Skeletal muscle satellite cell (primary cell): ENCODE measurements at regions not wholly inside any gene's neighbourhood (a gene's known extent, or its start where the extent isn't known, plus 50 kb on each side); places are given as distances from the start of the nearest gene placed in this dataset.

Experiments
- H3K27me3 ChIP-seq: 2 replicates; pipeline ENCODE4 v1.7.0; 2013; ENCODE audit warnings: low read length; ENCODE audit not compliant: control insufficient read depth, insufficient read depth
- H3K36me3 ChIP-seq: 2 replicates; pipeline ENCODE4 v1.7.0; 2013; ENCODE audit warnings: mild to moderate bottlenecking, control low read depth, low read length; ENCODE audit not compliant: insufficient read depth
- H3K4me1 ChIP-seq: 2 replicates; pipeline ENCODE4 v1.7.0; 2013; ENCODE audit warnings: low read length; ENCODE audit not compliant: control insufficient read depth, insufficient read depth
- H3K4me2 ChIP-seq: 2 replicates; pipeline ENCODE4 v1.7.0; 2013; ENCODE audit warnings: mild to moderate bottlenecking, low read length
- H3K4me3 ChIP-seq: 2 replicates; pipeline ENCODE4 v1.7.0; 2013; ENCODE audit warnings: low read length
- H3K9ac ChIP-seq: 2 replicates; pipeline ENCODE4 v1.7.0; 2013; ENCODE audit warnings: mild to moderate bottlenecking, low read depth, low read length, moderate library complexity
- H3K9me3 ChIP-seq: replicated peaks from 2 replicates; pipeline ENCODE4 v1.7.0; 2013; ENCODE audit warnings: mild to moderate bottlenecking, control low read depth, low read length

- H3K9ac ChIP-seq, result no peak overlapping the region
These were observed 108.6 kb upstream of the DOK5 start for GRCh38 chr20:54366669-54367344.

DNA sequence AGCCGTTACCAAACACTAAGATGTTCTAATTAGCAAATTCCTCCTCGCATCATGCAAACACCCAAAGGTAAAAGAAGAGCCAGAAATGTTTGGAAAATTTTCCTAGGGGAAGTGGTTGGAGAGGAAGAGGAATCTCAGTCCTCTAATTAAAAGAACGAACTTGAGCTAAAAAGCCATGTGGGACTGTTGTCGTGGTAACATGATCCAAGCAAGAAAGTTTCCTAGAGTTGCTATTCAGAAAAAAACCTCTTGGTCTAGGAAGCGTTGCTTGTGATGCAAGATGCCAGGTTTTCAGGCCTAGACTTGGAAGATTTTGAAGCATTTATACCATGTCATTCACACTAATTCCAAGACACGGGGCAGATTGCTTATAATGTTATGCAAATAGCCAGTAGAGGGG is 106.8 kb upstream of the DOK5 start:
- no peaks in the 10 kb centered on the region for H3K4me1 ChIP-seq
- no peak overlapping the region for H3K4me3 ChIP-seq
- no peak overlapping the region for H3K9ac ChIP-seq
- H3K36me3 ChIP-seq, result no peaks in the 10 kb centered on the region
- H3K27me3 ChIP-seq, result no peaks in the 10 kb centered on the region
- no peak overlapping the region for H3K4me2 ChIP-seq
- H3K9me3 ChIP-seq, result no peaks in the 10 kb centered on the region

More at GRCh38 chr20:54366669-54367344, 108.6 kb upstream of the DOK5 start:
- no peaks in the 10 kb centered on the region for H3K27me3 ChIP-seq
- H3K9me3 ChIP-seq, result no peaks in the 10 kb centered on the region
- no peaks in the 10 kb centered on the region for H3K36me3 ChIP-seq
- H3K4me1 ChIP-seq, result no peaks in the 10 kb centered on the region
- H3K4me2 ChIP-seq, result no peak overlapping the region
- H3K4me3 ChIP-seq, result no peak overlapping the region

DNA sequence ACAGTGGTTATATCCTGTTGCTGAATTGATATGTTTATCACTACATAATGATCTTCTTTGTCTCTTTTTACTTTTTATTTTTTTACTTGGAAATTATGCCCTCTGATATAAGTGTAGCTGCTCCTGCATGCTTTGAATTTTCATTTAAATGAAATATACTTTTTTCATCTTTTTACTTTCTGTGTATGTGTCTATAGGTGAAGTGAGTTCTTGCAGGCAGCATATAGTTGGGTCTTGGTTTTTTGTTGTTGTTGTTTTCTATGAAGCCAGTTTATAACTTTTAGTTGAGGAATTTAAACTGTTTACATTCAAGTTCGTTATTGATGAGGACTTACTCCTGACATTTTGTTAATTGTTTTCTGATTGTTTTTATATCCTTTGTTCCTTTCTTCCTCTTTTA is 103.1 kb upstream of the DOK5 start:
- no peak overlapping the region for H3K9ac ChIP-seq
- no peaks in the 10 kb centered on the region for H3K4me1 ChIP-seq
- no peaks in the 10 kb centered on the region for H3K9me3 ChIP-seq
- H3K4me2 ChIP-seq, result no peak overlapping the region
- no peak overlapping the region for H3K4me3 ChIP-seq
- H3K36me3 ChIP-seq, result no peaks in the 10 kb centered on the region
- H3K27me3 ChIP-seq, result no peaks in the 10 kb centered on the region

- H3K9me3 ChIP-seq, result no peaks in the 10 kb centered on the region
- peaks cover 7% of the 10 kb centered on the region for H3K27me3 ChIP-seq
- H3K36me3 ChIP-seq, result no peaks in the 10 kb centered on the region
- H3K4me3 ChIP-seq, result no peak overlapping the region
- no peak overlapping the region for H3K4me2 ChIP-seq
- H3K9ac ChIP-seq, result no peak overlapping the region
- H3K4me1 ChIP-seq, result no peaks in the 10 kb centered on the region
These were observed 97.2 kb upstream of the DOK5 start for GRCh38 chr20:54377992-54378773.

- no peaks in the 10 kb centered on the region for H3K9me3 ChIP-seq
- no peaks in the 10 kb centered on the region for H3K36me3 ChIP-seq
- no peak overlapping the region for H3K4me2 ChIP-seq
- H3K9ac ChIP-seq, result no peak overlapping the region
- H3K4me1 ChIP-seq, result no peaks in the 10 kb centered on the region
- peaks cover 7% of the 10 kb centered on the region for H3K27me3 ChIP-seq
- no peak overlapping the region for H3K4me3 ChIP-seq
These were observed 95.4 kb upstream of the DOK5 start for GRCh38 chr20:54379893-54380584.

DNA sequence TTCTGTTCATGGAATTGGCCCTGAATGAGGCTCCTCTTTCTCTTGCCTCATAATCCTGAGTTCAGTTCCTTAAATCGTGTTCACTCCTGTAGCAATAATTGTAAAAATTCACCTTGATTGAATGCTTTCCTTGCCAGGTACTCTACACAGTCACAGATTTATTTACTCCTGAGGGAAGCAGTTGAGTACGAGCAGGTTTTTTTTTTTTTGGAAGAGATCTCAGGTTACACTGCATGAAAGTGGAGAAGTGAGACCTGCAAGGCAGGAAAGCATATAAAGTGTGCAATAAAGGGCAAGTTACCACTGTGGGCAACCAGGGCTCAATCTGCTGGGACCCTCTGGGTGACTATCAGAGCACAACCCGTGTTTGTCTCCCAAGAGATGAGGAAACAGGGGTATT is 93.0 kb upstream of the DOK5 start:
- Histone ChIP-seq H3K4me1 (no peaks in the 10 kb centered on the region), H3K4me3 (no peak overlapping the region), H3K36me3 (no peaks in the 10 kb centered on the region), H3K4me2 (no peak overlapping the region), H3K27me3 (peaks cover 7% of the 10 kb centered on the region), H3K9ac (no peak overlapping the region), H3K9me3 (no peaks in the 10 kb centered on the region)

- H3K27me3 ChIP-seq, result peaks cover 23% of the 10 kb centered on the region
- H3K9me3 ChIP-seq, result no peaks in the 10 kb centered on the region
- H3K36me3 ChIP-seq, result no peaks in the 10 kb centered on the region
- H3K4me1 ChIP-seq, result no peaks in the 10 kb centered on the region
- no peak overlapping the region for H3K9ac ChIP-seq
- no peak overlapping the region for H3K4me3 ChIP-seq
- H3K4me2 ChIP-seq, result no peak overlapping the region
These were observed 89.6 kb upstream of the DOK5 start for GRCh38 chr20:54385746-54386145.

DNA sequence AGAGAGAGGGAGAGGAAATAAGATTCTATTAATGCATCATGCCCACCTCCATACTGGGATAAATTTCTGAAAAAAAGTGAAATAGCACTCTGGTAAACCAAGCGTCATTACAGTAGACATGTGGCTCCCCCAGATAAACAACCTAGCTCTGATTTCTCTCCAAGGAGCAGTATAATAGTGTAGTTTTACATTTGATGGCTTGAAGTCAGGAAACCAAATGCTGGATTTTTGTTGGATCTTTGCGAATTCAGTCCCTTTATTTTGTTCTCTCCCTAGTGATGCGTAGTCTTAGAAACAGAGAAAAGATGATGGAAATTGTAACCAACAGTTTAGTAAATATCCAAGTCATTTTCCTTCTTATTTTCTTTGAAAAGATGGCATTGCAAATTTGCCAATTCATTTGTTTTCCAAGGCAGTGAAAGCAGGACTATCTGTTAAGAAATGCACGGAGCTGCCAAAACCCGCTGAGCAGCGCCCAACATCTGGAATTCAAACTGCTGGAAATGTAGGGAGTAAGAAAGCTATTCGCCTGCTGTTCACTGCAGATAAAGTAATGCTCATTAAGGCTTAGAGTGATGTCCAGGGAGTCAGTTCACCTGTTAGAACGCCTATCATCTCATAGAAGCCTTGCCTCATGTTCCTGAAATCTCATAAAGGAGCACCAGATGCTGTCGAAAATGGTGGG is 85.7 kb upstream of the DOK5 start:
- Histone ChIP-seq H3K27me3 (peaks cover 16% of the 10 kb centered on the region), H3K36me3 (no peaks in the 10 kb centered on the region), H3K4me2 (no peak overlapping the region), H3K4me1 (no peaks in the 10 kb centered on the region), H3K4me3 (no peak overlapping the region), H3K9me3 (no peaks in the 10 kb centered on the region), H3K9ac (no peak overlapping the region)

GRCh38 chr20:54397292-54398140 is 77.9 kb upstream of the DOK5 start:
- H3K4me3 ChIP-seq, result no peak overlapping the region
- H3K9ac ChIP-seq, result no peak overlapping the region
- no peaks in the 10 kb centered on the region for H3K36me3 ChIP-seq
- peaks cover 7% of the 10 kb centered on the region for H3K4me1 ChIP-seq
- H3K9me3 ChIP-seq, result no peaks in the 10 kb centered on the region
- H3K27me3 ChIP-seq, result no peaks in the 10 kb centered on the region
- no peak overlapping the region for H3K4me2 ChIP-seq

DNA sequence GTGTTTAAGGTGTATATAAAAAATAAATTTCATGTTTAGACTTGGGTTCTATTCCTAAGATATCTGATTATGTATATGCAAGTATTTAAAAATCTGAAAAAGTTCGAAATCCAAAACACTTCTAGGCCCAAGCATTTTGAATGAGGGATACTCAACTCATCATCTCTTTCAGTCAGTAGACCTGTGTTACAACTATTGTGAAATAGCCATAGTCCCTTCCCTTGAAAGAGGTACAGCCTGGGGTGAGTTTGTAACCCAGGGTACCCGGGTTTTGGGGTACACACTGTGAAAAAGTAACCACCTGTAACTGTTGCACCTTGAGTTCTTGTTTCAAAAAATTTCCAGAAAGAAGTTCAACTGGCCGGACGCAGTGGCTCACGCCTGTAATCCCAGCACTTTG is 76.6 kb upstream of the DOK5 start:
- no peaks in the 10 kb centered on the region for H3K9me3 ChIP-seq
- no peaks in the 10 kb centered on the region for H3K36me3 ChIP-seq
- H3K4me2 ChIP-seq, result no peak overlapping the region
- no peak overlapping the region for H3K9ac ChIP-seq
- no peak overlapping the region for H3K4me3 ChIP-seq
- H3K4me1 ChIP-seq, result peaks cover 7% of the 10 kb centered on the region
- no peaks in the 10 kb centered on the region for H3K27me3 ChIP-seq
